Large intestine (tissue), 3 donors: ENCODE measurements at regions not wholly inside any gene's neighbourhood (a gene's known extent, or its start where the extent isn't known, plus 50 kb on each side); places are given as distances from the start of the nearest gene placed in this dataset.

Source experiments
- DNase-seq, 2 donors: peaks; one replicate each; pipeline versions ENCODE4 v3.0.0 to v3.0.0-alpha.2; 2013
- H3K27ac ChIP-seq: one replicate; pipeline ENCODE4 v1.5.1; 2013; ENCODE audit warnings: low read length
- H3K27me3 ChIP-seq: 2 replicates; pipeline ENCODE4 v1.6.1; 2013; ENCODE audit warnings: low read length; ENCODE audit not compliant: control insufficient read depth, insufficient read depth
- H3K36me3 ChIP-seq: 2 replicates; pipeline ENCODE4 v1.6.1; 2013; ENCODE audit warnings: low read length; ENCODE audit not compliant: control insufficient read depth, insufficient read depth
- H3K4me1 ChIP-seq: one replicate; pipeline ENCODE4 v1.6.1; 2013; ENCODE audit warnings: low read length; ENCODE audit not compliant: control insufficient read depth, insufficient read depth
- H3K4me3 ChIP-seq: one replicate; pipeline ENCODE4 v1.5.1; 2013; ENCODE audit warnings: low read length
- H3K9me3 ChIP-seq: one replicate; pipeline ENCODE4 v1.6.1; 2013; ENCODE audit warnings: mild to moderate bottlenecking, low read depth, low read length, moderate library complexity; ENCODE audit not compliant: control insufficient read depth
- WGBS: methylation state at CpG from one replicate; pipeline ENCODE4 v1.1.5; 2013; ENCODE audit warnings: low lambda C conversion rate; ENCODE audit not compliant: insufficient coverage; 5-methylcytosine and 5-hydroxymethylcytosine counted together

- no peaks in the 10 kb centered on the region for H3K27me3 ChIP-seq
- peak overlapping the region; percentile 72 for H3K4me3 ChIP-seq
- DNase-seq, result peak in 1 of 2 donors; percentile 58
- H3K27ac ChIP-seq, result peak overlapping the region; percentile 96
- no peaks in the 10 kb centered on the region for H3K9me3 ChIP-seq
- H3K36me3 ChIP-seq, result peaks cover 2% of the 10 kb centered on the region
- 7% methylated on average over 3 of the region's 16 CpGs for WGBS
- H3K4me1 ChIP-seq, result peaks cover 69% of the 10 kb centered on the region
These were observed 123.7 kb downstream of the C9orf50 start for GRCh38 chr9:129497005-129497812.

GRCh38 chr9:129496473-129497004, 124.4 kb downstream of the C9orf50 start:
- no CpG with 5 or more reads among the region's 43 CpGs for WGBS

GRCh38 chr9:129495620-129496472, 125.1 kb downstream of the C9orf50 start:
- peaks cover 70% of the 10 kb centered on the region for H3K4me1 ChIP-seq
- no peaks in the 10 kb centered on the region for H3K9me3 ChIP-seq
- peak overlapping the region; percentile 96 for H3K27ac ChIP-seq
- no peaks in the 10 kb centered on the region for H3K27me3 ChIP-seq
- DNase-seq, result peak; percentile 95 to 97
- H3K4me3 ChIP-seq, result peak overlapping the region; percentile 72
- WGBS, result no CpG with 5 or more reads among the region's 50 CpGs
- peaks cover 4% of the 10 kb centered on the region for H3K36me3 ChIP-seq

More at GRCh38 chr9:129496473-129497004, 124.4 kb downstream of the C9orf50 start:
- peak; percentile 90 to 94 for DNase-seq
- H3K36me3 ChIP-seq, result peaks cover 4% of the 10 kb centered on the region
- no peaks in the 10 kb centered on the region for H3K9me3 ChIP-seq
- H3K27me3 ChIP-seq, result no peaks in the 10 kb centered on the region
- H3K4me3 ChIP-seq, result peak overlapping the region; percentile 72
- H3K4me1 ChIP-seq, result peaks cover 69% of the 10 kb centered on the region
- H3K27ac ChIP-seq, result peak overlapping the region; percentile 96

GRCh38 chr9:129494113-129494789, 126.7 kb downstream of the C9orf50 start:
- Histone ChIP-seq H3K36me3 (peaks cover 4% of the 10 kb centered on the region), H3K27ac (peak overlapping the region; percentile 96), H3K9me3 (no peaks in the 10 kb centered on the region), H3K4me1 (peaks cover 71% of the 10 kb centered on the region), H3K4me3 (no peak overlapping the region), H3K27me3 (no peaks in the 10 kb centered on the region)
- peak in 1 of 2 donors; percentile 82 for DNase-seq
- WGBS, result no CpG with 5 or more reads among the region's 11 CpGs

- Histone ChIP-seq H3K36me3 (peaks cover 4% of the 10 kb centered on the region), H3K27me3 (no peaks in the 10 kb centered on the region), H3K4me1 (peaks cover 71% of the 10 kb centered on the region), H3K9me3 (no peaks in the 10 kb centered on the region), H3K4me3 (no peak overlapping the region), H3K27ac (peak overlapping the region; percentile 42)
- 100% methylated on average over 1 of the region's 8 CpGs for WGBS
- DNase-seq, result no peak
These were observed 127.2 kb downstream of the C9orf50 start for GRCh38 chr9:129493706-129494047.

GRCh38 chr9:129493002-129493705, 127.7 kb downstream of the C9orf50 start:
- Histone ChIP-seq H3K9me3 (no peaks in the 10 kb centered on the region), H3K4me3 (no peak overlapping the region), H3K4me1 (peaks cover 67% of the 10 kb centered on the region), H3K27ac (peak overlapping the region; percentile 42), H3K36me3 (peaks cover 4% of the 10 kb centered on the region), H3K27me3 (no peaks in the 10 kb centered on the region)
- DNase-seq, result peak in 1 of 2 donors; percentile 66
- no CpG with 5 or more reads among the region's 9 CpGs for WGBS

GRCh38 chr9:129491487-129491855, 129.4 kb downstream of the C9orf50 start:
- WGBS, result no CpG with 5 or more reads among the region's 8 CpGs
- H3K36me3 ChIP-seq, result peaks cover 4% of the 10 kb centered on the region
- H3K9me3 ChIP-seq, result no peaks in the 10 kb centered on the region
- peak in 1 of 2 donors; percentile 38 for DNase-seq
- peaks cover 66% of the 10 kb centered on the region for H3K4me1 ChIP-seq
- no peaks in the 10 kb centered on the region for H3K27me3 ChIP-seq
- H3K4me3 ChIP-seq, result no peak overlapping the region
- H3K27ac ChIP-seq, result peak overlapping the region; percentile 23

- H3K27ac ChIP-seq, result peak overlapping the region; percentile 23
- peaks cover 4% of the 10 kb centered on the region for H3K36me3 ChIP-seq
- 100% methylated on average over 1 of the region's 11 CpGs for whole genome bisulfite sequencing
- peaks cover 62% of the 10 kb centered on the region for H3K4me1 ChIP-seq
- no peaks in the 10 kb centered on the region for H3K27me3 ChIP-seq
- DNase-seq, result no peak
- no peaks in the 10 kb centered on the region for H3K9me3 ChIP-seq
- H3K4me3 ChIP-seq, result no peak overlapping the region
These were observed 130.1 kb downstream of the C9orf50 start for GRCh38 chr9:129490583-129491486.
